ENCODE measurements at regions not wholly inside any gene's neighbourhood (a gene's known extent, or its start where the extent isn't known, plus 50 kb on each side); places are given as distances from the start of the nearest gene placed in this dataset.

GRCh38 chr12:89211456-89211855 lies 140.8 kb downstream of the DUSP6 start:
- Histone ChIP-seq H3K4me3 (no peak overlapping the region), H3K27me3 (no peaks in the 10 kb centered on the region), H3K4me1 (no peaks in the 10 kb centered on the region), H3K9me3 (no peaks in the 10 kb centered on the region), H3K27ac (no peak overlapping the region), H3K36me3 (no peaks in the 10 kb centered on the region), H3K9ac (ENCODE audit: low read depth in 2 of 2, low read length in 2 of 2) (no peak overlapping the region)
- TF ChIP-seq, protein P1, sequence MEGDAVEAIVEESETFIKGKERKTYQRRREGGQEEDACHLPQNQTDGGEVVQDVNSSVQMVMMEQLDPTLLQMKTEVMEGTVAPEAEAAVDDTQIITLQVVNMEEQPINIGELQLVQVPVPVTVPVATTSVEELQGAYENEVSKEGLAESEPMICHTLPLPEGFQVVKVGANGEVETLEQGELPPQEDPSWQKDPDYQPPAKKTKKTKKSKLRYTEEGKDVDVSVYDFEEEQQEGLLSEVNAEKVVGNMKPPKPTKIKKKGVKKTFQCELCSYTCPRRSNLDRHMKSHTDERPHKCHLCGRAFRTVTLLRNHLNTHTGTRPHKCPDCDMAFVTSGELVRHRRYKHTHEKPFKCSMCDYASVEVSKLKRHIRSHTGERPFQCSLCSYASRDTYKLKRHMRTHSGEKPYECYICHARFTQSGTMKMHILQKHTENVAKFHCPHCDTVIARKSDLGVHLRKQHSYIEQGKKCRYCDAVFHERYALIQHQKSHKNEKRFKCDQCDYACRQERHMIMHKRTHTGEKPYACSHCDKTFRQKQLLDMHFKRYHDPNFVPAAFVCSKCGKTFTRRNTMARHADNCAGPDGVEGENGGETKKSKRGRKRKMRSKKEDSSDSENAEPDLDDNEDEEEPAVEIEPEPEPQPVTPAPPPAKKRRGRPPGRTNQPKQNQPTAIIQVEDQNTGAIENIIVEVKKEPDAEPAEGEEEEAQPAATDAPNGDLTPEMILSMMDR (IDR thresholded peaks at IDR 0.05) = no peak
- DNase-seq = no peak
- intact Hi-C loops (cut with DNase I) = no loop called here

GRCh38 chr12:89210277-89210676 lies 142.0 kb downstream of the DUSP6 start:
- H3K9me3 ChIP-seq = no peaks in the 10 kb centered on the region
- no peaks in the 10 kb centered on the region for H3K4me1 ChIP-seq
- H3K4me3 ChIP-seq = no peak overlapping the region
- no peak overlapping the region for H3K27ac ChIP-seq
- TF ChIP-seq, protein P1 (IDR thresholded peaks at IDR 0.05) = no peak
- H3K9ac ChIP-seq (ENCODE audit: low read depth in 2 of 2, low read length in 2 of 2) = no peak overlapping the region
- intact Hi-C loops (cut with DNase I) = no loop called here
- DNase-seq = no peak
- no peaks in the 10 kb centered on the region for H3K27me3 ChIP-seq
- no peaks in the 10 kb centered on the region for H3K36me3 ChIP-seq

GRCh38 chr12:89208661-89209096 lies 143.6 kb downstream of the DUSP6 start:
- intact Hi-C loops (cut with DNase I) = no loop called here
- Histone ChIP-seq H3K27ac (no peak overlapping the region), H3K9ac (ENCODE audit: low read depth in 2 of 2, low read length in 2 of 2) (no peak overlapping the region), H3K4me3 (no peak overlapping the region), H3K27me3 (no peaks in the 10 kb centered on the region), H3K9me3 (no peaks in the 10 kb centered on the region), H3K36me3 (no peaks in the 10 kb centered on the region), H3K4me1 (no peaks in the 10 kb centered on the region)
- no peak for DNase-seq
- TF ChIP-seq, protein P1 (IDR thresholded peaks at IDR 0.05) = no peak

DNA sequence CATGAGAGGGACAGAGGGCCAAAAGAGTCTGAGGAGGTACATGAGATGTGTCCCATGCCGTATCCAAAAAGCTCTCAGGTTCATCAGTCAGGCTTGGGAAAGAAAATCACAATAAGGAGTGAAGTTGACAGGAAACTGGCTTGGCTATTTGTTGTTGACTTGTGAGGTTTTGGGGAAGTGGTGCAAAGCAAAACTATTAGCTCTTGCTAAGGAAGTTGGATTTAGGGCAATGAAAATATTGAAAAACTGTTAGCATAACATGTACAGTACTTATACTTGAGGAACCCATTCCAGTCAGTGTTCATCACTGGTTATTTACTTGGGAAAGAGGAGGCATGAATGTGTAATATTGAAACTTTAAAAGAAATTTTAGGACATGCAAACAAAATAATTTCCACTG lies 145.9 kb downstream of the DUSP6 start:
- H3K9me3 ChIP-seq = no peaks in the 10 kb centered on the region
- no peaks in the 10 kb centered on the region for H3K4me1 ChIP-seq
- no peak overlapping the region for H3K9ac ChIP-seq (ENCODE audit: low read depth in 2 of 2, low read length in 2 of 2)
- H3K27me3 ChIP-seq = no peaks in the 10 kb centered on the region
- no peak for DNase-seq
- no peak overlapping the region for H3K4me3 ChIP-seq
- H3K36me3 ChIP-seq = no peaks in the 10 kb centered on the region
- intact Hi-C loops (cut with DNase I) = no loop called here
- no peak overlapping the region for H3K27ac ChIP-seq
- TF ChIP-seq, protein P1 (IDR thresholded peaks at IDR 0.05) = no peak

DNA sequence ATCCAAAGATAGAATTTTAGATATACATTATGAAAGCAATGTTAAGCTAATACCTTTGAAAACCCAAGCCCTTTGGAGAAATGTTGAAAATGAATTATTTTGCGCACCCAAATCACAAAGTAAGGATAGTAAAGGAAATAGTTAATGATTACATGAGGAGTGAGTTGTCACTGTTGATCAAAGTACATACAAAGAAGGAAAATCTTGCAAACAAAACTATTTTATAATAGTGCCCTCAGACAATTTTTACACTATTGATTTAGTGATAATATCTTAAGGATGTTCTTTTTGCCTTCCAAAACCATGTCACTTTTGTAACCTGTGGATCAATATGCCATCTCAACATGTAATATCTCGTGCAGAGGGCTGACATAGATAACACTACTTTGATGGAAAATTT lies 146.8 kb downstream of the DUSP6 start:
- no peak overlapping the region for H3K4me3 ChIP-seq
- TF ChIP-seq, protein P1 (IDR thresholded peaks at IDR 0.05) = no peak

GRCh38 chr12:89203144-89203543 lies 149.2 kb downstream of the DUSP6 start:
- Histone ChIP-seq H3K4me3 (no peak overlapping the region), H3K4me1 (no peaks in the 10 kb centered on the region), H3K27me3 (no peaks in the 10 kb centered on the region), H3K9ac (ENCODE audit: low read depth in 2 of 2, low read length in 2 of 2) (no peak overlapping the region), H3K9me3 (no peaks in the 10 kb centered on the region), H3K36me3 (no peaks in the 10 kb centered on the region), H3K27ac (no peak overlapping the region)
- intact Hi-C loops (cut with DNase I) = no loop called here
- DNase-seq = no peak
- TF ChIP-seq, protein P1 (IDR thresholded peaks at IDR 0.05) = no peak

More for the DNA sequence above, 146.8 kb downstream of the DUSP6 start:
- Histone ChIP-seq H3K9me3 (no peaks in the 10 kb centered on the region), H3K36me3 (no peaks in the 10 kb centered on the region), H3K27me3 (no peaks in the 10 kb centered on the region), H3K9ac (ENCODE audit: low read depth in 2 of 2, low read length in 2 of 2) (no peak overlapping the region), H3K4me1 (no peaks in the 10 kb centered on the region), H3K27ac (no peak overlapping the region)
- DNase-seq = no peak
- intact Hi-C loops (cut with DNase I) = no loop called here

All from colonic mucosa (tissue), 4 donors.